HEK293 (cell line): ENCODE measurements at regions not wholly inside any gene's neighbourhood (a gene's known extent, or its start where the extent isn't known, plus 50 kb on each side); places are given as distances from the start of the nearest gene placed in this dataset.
"Not testable (repeated sequence)": the region's sequence is repeated elsewhere in the genome, so short reads cannot be mapped to it uniquely, and the experiment has no call there.

Experiments
- CTCF ChIA-PET: fragments of 350-600 bp; formaldehyde crosslinking; extraction: SDS; loops from one replicate; lab custom pipeline; 2021; ENCODE audit warnings: antibody characterized with exemption; lab: Yijun Ruan, JAX
- POLR2A ChIA-PET: fragments of 300-600 bp; formaldehyde crosslinking; extraction: SDS; loops from one replicate; lab custom pipeline; 2020; ENCODE audit warnings: antibody characterized with exemption, inconsistent platforms; lab: Yijun Ruan, JAX
- H3K27ac ChIP-seq: fragments of 200-500 bp; sonication (Bioruptor generic); 2 replicates; pipeline ENCODE4 v1.5.1; 2014; ENCODE audit warnings: low read depth, low read length, control low read depth, inconsistent platforms; ENCODE audit errors: extremely low read depth
- H3K36me3 ChIP-seq, 2 experiments: fragments of 200-500 bp in 1 of 2; sonication (Bioruptor generic) in 1 of 2; 1 replicate in 1 of 2; 2 replicates in 1 of 2; pipeline ENCODE4 v1.5.1; 2014 to 2017; ENCODE audit warnings: inconsistent platforms in 2 of 2, low read length in 2 of 2; ENCODE audit not compliant: control insufficient read depth in 2 of 2, insufficient read depth in 1 of 2
- H3K4me1 ChIP-seq: fragments of 200-500 bp; sonication (Bioruptor generic); 2 replicates; pipeline ENCODE4 v1.5.1; 2014; ENCODE audit warnings: mild to moderate bottlenecking, low read length, inconsistent platforms; ENCODE audit not compliant: control insufficient read depth, insufficient read depth
- H3K4me3 ChIP-seq: 2 replicates; pipeline ENCODE4 v1.5.1; 2011; ENCODE audit warnings: low read depth, mild to moderate bottlenecking, control low read depth, low read length, moderate library complexity
- H3K9me3 ChIP-seq: fragments of 200-500 bp; sonication (Bioruptor generic); 2 replicates; pipeline ENCODE4 v1.5.1; 2014; ENCODE audit warnings: low read depth, low read length, inconsistent platforms; ENCODE audit not compliant: control insufficient read depth, insufficient read depth
- BCL11A ChIP-seq: fragments of 450-650 bp; formaldehyde crosslinking; IDR thresholded peaks from 2 replicates; pipeline ENCODE4 v1.5.1; 2016; ENCODE audit warnings: low read depth, missing biosample characterization, missing genetic modification characterization
- FEZF1 ChIP-seq: fragments of 450-650 bp; formaldehyde crosslinking; IDR thresholded peaks from 2 replicates; pipeline ENCODE4 v1.5.1; 2016; ENCODE audit warnings: missing biosample characterization, missing genetic modification characterization
- HOXA7 ChIP-seq: sonication (generic); formaldehyde crosslinking; IDR thresholded peaks from 2 replicates; pipeline ENCODE4 v1.8.1; 2022; ENCODE audit warnings: missing genetic modification reagents, borderline replicate concordance
- HOXD13 ChIP-seq: sonication (generic); formaldehyde crosslinking; IDR thresholded peaks from 2 replicates; pipeline ENCODE4 v1.8.0; 2022; ENCODE audit warnings: missing genetic modification reagents, borderline replicate concordance
- SETDB1 ChIP-seq: IDR thresholded peaks from one replicate; pipeline ENCODE4 v1.6.1; 2017; ENCODE audit warnings: mild to moderate bottlenecking, low read length, moderate library complexity, mixed read lengths; ENCODE audit not compliant: insufficient read length
- YY2 ChIP-seq: fragments of 450-650 bp; formaldehyde crosslinking; IDR thresholded peaks from 2 replicates; pipeline ENCODE4 v1.5.1; 2016; ENCODE audit warnings: missing biosample characterization, missing genetic modification characterization
- ZBTB17 ChIP-seq: fragments of 450-650 bp; formaldehyde crosslinking; IDR thresholded peaks from 2 replicates; pipeline ENCODE4 v1.5.1; 2016; ENCODE audit warnings: missing biosample characterization, missing genetic modification characterization
- ZNF155 ChIP-seq: fragments of 450-650 bp; formaldehyde crosslinking; IDR thresholded peaks from 2 replicates; pipeline ENCODE4 v1.5.1; 2016; ENCODE audit warnings: missing biosample characterization, missing genetic modification characterization
- ZNF24 ChIP-seq: fragments of 450-650 bp; formaldehyde crosslinking; IDR thresholded peaks from 2 replicates; pipeline ENCODE4 v1.5.1; 2016; ENCODE audit warnings: missing biosample characterization, missing genetic modification characterization
- ZNF266 ChIP-seq: fragments of 450-650 bp; formaldehyde crosslinking; IDR thresholded peaks from 2 replicates; pipeline ENCODE4 v1.5.1; 2016; ENCODE audit warnings: missing biosample characterization, missing genetic modification characterization, low read depth
- ZNF335 ChIP-seq: fragments of 450-650 bp; formaldehyde crosslinking; conservative IDR thresholded peaks from 2 replicates; pipeline ENCODE4 v1.5.1; 2016; ENCODE audit warnings: missing biosample characterization, missing genetic modification characterization
- ZNF423 ChIP-seq: fragments of 450-650 bp; formaldehyde crosslinking; IDR thresholded peaks from 2 replicates; pipeline ENCODE4 v1.5.1; 2016; ENCODE audit warnings: missing biosample characterization, missing genetic modification characterization
- ZNF426 ChIP-seq: fragments of 450-650 bp; formaldehyde crosslinking; IDR thresholded peaks from 2 replicates; pipeline ENCODE4 v1.5.1; 2017; ENCODE audit warnings: missing biosample characterization, missing genetic modification characterization, mild to moderate bottlenecking, inconsistent platforms, moderate library complexity
- ZNF544 ChIP-seq: fragments of 450-650 bp; formaldehyde crosslinking; IDR thresholded peaks from 2 replicates; pipeline ENCODE4 v1.5.0; 2017; ENCODE audit warnings: missing biosample characterization, missing genetic modification characterization
- ZNF555 ChIP-seq: fragments of 450-650 bp; formaldehyde crosslinking; conservative IDR thresholded peaks from 2 replicates; pipeline ENCODE4 v1.5.1; 2017; ENCODE audit warnings: missing biosample characterization, mild to moderate bottlenecking, missing genetic modification characterization, inconsistent platforms
- ZNF558 ChIP-seq: fragments of 450-650 bp; formaldehyde crosslinking; IDR thresholded peaks from 2 replicates; pipeline ENCODE4 v1.5.1; 2016; ENCODE audit warnings: missing biosample characterization, missing genetic modification characterization
- ZNF629 ChIP-seq: fragments of 450-650 bp; formaldehyde crosslinking; IDR thresholded peaks from 2 replicates; pipeline ENCODE4 v1.5.1; 2017; ENCODE audit warnings: missing biosample characterization, missing genetic modification characterization
- TF ChIP-seq, protein P1 (sequence below): fragments of 450-650 bp; formaldehyde crosslinking; IDR thresholded peaks from 2 replicates; pipeline ENCODE4 v1.5.1; 2016; ENCODE audit warnings: missing biosample characterization, missing genetic modification characterization
- TF ChIP-seq, protein P2 (sequence below): fragments of 450-650 bp; formaldehyde crosslinking; IDR thresholded peaks from 2 replicates; pipeline ENCODE4 v1.5.1; 2016; ENCODE audit warnings: missing biosample characterization, missing genetic modification characterization
- TF ChIP-seq, protein P3 (sequence below): fragments of 450-650 bp; formaldehyde crosslinking; IDR thresholded peaks from 2 replicates; pipeline ENCODE4 v1.5.1; 2016; ENCODE audit warnings: missing biosample characterization, missing genetic modification characterization
- TF ChIP-seq, protein P4 (sequence below): fragments of 450-650 bp; formaldehyde crosslinking; IDR thresholded peaks from 2 replicates; pipeline ENCODE4 v1.5.1; 2016; ENCODE audit warnings: missing biosample characterization, missing genetic modification characterization, low read depth
- TF ChIP-seq, protein P5 (sequence below): fragments of 450-650 bp; formaldehyde crosslinking; IDR thresholded peaks from 2 replicates; pipeline ENCODE4 v1.5.0; 2017; ENCODE audit warnings: missing biosample characterization, missing genetic modification characterization, borderline replicate concordance

DNA sequence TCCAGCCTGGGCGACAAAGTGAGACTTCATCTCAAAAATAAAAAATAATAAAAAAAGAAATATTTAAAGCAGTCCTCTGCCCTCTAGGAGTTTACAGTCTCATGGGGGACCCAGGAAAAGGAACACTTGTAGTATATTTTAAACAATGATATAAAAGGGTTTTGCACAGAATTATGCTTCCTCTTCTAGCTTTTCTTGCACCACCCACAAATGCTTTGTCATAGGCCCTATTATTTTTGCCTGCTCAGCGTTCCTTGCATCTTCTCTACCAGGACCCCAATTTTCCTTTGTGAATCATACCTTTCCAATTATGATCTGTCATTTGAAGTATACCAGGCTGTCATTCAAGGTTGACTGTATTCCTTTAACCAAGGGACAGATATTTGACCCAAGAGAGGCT, 164.8 kb upstream of the CDKN2B start (continued):
- no peak for TF ChIP-seq ZNF426
- TF ChIP-seq HOXA7 (CRISPR knock-in tag): no peak
- TF ChIP-seq ZNF266 (tag by site-specific recombination): no peak
- TF ChIP-seq, protein P1, sequence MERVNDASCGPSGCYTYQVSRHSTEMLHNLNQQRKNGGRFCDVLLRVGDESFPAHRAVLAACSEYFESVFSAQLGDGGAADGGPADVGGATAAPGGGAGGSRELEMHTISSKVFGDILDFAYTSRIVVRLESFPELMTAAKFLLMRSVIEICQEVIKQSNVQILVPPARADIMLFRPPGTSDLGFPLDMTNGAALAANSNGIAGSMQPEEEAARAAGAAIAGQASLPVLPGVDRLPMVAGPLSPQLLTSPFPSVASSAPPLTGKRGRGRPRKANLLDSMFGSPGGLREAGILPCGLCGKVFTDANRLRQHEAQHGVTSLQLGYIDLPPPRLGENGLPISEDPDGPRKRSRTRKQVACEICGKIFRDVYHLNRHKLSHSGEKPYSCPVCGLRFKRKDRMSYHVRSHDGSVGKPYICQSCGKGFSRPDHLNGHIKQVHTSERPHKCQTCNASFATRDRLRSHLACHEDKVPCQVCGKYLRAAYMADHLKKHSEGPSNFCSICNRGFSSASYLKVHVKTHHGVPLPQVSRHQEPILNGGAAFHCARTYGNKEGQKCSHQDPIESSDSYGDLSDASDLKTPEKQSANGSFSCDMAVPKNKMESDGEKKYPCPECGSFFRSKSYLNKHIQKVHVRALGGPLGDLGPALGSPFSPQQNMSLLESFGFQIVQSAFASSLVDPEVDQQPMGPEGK: no peak
- TF ChIP-seq, protein P2, sequence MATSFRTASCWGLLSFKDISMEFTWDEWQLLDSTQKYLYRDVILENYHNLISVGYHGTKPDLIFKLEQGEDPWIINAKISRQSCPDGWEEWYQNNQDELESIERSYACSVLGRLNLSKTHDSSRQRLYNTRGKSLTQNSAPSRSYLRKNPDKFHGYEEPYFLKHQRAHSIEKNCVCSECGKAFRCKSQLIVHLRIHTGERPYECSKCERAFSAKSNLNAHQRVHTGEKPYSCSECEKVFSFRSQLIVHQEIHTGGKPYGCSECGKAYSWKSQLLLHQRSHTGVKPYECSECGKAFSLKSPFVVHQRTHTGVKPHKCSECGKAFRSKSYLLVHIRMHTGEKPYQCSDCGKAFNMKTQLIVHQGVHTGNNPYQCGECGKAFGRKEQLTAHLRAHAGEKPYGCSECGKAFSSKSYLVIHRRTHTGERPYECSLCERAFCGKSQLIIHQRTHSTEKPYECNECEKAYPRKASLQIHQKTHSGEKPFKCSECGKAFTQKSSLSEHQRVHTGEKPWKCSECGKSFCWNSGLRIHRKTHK: no peak
- TF ChIP-seq ZNF155 (tag by site-specific recombination): no peak
- no peak for TF ChIP-seq HOXD13 (CRISPR knock-in tag)

DNA sequence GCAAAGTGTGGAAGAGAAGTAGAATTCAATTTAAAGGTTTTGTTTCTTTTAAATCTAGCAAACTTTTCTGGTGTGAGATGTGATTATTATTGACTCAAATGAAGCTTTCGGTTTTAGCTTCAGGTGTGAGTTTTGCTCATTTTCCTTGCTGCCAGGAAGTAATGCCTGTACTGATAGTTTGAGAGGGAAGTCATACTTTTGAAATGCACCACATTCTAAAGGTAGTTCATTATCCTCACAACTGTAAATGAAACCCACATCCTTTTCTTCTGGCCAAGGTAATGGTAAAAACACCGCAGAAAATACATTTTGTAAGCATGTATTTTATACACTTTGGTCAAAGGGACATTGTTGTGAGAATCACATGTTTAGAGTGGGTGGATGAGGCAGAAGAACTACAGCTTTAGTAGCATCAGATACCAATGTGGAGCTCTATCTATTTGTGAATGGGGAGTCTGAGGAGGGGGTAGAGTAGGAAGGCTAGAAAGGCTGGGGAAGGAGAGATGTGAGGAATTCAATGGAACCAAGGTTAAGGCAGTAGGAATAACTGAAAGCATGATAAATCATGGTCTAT, 167.0 kb upstream of the CDKN2B start:
- no peak for TF ChIP-seq ZNF555 (tag by site-specific recombination)
- TF ChIP-seq, protein P3, sequence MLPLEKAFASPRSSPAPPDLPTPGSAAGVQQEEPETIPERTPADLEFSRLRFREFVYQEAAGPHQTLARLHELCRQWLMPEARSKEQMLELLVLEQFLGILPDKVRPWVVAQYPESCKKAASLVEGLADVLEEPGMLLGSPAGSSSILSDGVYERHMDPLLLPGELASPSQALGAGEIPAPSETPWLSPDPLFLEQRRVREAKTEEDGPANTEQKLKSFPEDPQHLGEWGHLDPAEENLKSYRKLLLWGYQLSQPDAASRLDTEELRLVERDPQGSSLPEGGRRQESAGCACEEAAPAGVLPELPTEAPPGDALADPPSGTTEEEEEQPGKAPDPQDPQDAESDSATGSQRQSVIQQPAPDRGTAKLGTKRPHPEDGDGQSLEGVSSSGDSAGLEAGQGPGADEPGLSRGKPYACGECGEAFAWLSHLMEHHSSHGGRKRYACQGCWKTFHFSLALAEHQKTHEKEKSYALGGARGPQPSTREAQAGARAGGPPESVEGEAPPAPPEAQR (tag by site-specific recombination): no peak
- no peak for TF ChIP-seq ZNF335
- TF ChIP-seq ZBTB17 (tag by site-specific recombination): no peak
- TF ChIP-seq ZNF24 (tag by site-specific recombination): no peak
- TF ChIP-seq, protein P4, sequence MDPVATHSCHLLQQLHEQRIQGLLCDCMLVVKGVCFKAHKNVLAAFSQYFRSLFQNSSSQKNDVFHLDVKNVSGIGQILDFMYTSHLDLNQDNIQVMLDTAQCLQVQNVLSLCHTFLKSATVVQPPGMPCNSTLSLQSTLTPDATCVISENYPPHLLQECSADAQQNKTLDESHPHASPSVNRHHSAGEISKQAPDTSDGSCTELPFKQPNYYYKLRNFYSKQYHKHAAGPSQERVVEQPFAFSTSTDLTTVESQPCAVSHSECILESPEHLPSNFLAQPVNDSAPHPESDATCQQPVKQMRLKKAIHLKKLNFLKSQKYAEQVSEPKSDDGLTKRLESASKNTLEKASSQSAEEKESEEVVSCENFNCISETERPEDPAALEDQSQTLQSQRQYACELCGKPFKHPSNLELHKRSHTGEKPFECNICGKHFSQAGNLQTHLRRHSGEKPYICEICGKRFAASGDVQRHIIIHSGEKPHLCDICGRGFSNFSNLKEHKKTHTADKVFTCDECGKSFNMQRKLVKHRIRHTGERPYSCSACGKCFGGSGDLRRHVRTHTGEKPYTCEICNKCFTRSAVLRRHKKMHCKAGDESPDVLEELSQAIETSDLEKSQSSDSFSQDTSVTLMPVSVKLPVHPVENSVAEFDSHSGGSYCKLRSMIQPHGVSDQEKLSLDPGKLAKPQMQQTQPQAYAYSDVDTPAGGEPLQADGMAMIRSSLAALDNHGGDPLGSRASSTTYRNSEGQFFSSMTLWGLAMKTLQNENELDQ (tag by site-specific recombination): no peak
- TF ChIP-seq ZNF558: no peak
- TF ChIP-seq ZNF629: no peak
- TF ChIP-seq BCL11A (tag by site-specific recombination): no peak
- TF ChIP-seq ZNF423 (tag by site-specific recombination): no peak
- no peak for TF ChIP-seq FEZF1 (tag by site-specific recombination)
- TF ChIP-seq ZNF544: no peak
- no peak for TF ChIP-seq SETDB1
- TF ChIP-seq, protein P5, sequence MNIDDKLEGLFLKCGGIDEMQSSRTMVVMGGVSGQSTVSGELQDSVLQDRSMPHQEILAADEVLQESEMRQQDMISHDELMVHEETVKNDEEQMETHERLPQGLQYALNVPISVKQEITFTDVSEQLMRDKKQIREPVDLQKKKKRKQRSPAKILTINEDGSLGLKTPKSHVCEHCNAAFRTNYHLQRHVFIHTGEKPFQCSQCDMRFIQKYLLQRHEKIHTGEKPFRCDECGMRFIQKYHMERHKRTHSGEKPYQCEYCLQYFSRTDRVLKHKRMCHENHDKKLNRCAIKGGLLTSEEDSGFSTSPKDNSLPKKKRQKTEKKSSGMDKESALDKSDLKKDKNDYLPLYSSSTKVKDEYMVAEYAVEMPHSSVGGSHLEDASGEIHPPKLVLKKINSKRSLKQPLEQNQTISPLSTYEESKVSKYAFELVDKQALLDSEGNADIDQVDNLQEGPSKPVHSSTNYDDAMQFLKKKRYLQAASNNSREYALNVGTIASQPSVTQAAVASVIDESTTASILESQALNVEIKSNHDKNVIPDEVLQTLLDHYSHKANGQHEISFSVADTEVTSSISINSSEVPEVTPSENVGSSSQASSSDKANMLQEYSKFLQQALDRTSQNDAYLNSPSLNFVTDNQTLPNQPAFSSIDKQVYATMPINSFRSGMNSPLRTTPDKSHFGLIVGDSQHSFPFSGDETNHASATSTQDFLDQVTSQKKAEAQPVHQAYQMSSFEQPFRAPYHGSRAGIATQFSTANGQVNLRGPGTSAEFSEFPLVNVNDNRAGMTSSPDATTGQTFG (tag by site-specific recombination): no peak
- TF ChIP-seq YY2 (tag by site-specific recombination): no peak
- TF ChIP-seq, all 188 proteins: peak for 0
- H3K27ac ChIP-seq: no peak overlapping the region
- ChIA-PET POLR2A (no interaction called here), CTCF (interaction anchor here (0.9 to 1.4 kb wide), 2 partner anchors 16 to 364 kb away, joined by 3 to 6 read pairs; no protein-coding TSS in a partner anchor)
- no peak overlapping the region for H3K4me3 ChIP-seq
- H3K36me3 ChIP-seq: no peaks in the 10 kb centered on the region
- no peaks in the 10 kb centered on the region for H3K9me3 ChIP-seq
- no peaks in the 10 kb centered on the region; the same call in 1 of the 2 replicates for H3K4me1 ChIP-seq

DNA sequence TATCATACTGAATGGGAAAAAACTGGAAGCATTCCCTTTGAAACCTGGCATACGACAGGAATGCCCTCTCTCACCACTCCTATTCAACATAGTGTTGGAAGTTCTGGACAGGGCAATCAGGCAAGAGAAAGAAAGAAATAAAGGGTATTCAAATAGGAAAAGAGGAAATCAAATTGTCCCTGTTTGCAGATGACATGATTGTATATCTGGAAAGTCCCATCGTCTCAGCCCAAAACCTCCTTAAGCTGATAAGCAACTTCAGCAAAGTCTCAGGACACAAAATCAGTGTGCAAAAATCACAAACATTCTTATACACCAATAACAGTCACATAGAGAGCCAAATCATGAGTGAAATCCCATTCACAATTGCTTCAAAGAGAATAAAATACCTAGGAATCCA, 171.9 kb upstream of the CDKN2B start:
- H3K4me1 ChIP-seq, H3K36me3 ChIP-seq, POLR2A ChIA-PET, H3K9me3 ChIP-seq, CTCF ChIA-PET, H3K4me3 ChIP-seq, H3K27ac ChIP-seq: not testable (repeated sequence)
